Lower lobe of right lung (tissue), 2 donors: ENCODE measurements at regions not wholly inside any gene's neighbourhood (a gene's known extent, or its start where the extent isn't known, plus 50 kb on each side); places are given as distances from the start of the nearest gene placed in this dataset.
"Not testable (repeated sequence)": the region's sequence is repeated elsewhere in the genome, so short reads cannot be mapped to it uniquely, and the experiment has no call there.

Source experiments
- ATAC-seq, 2 donors: fragments of 200-7000 bp; cut with Tn5 transposase; one replicate each; pipeline ENCODE4 v1.9.1; 2020 to 2022; ENCODE audit warnings: mild to moderate bottlenecking in 2 of 2, moderate library complexity in 2 of 2
- DNase-seq: peaks from one replicate; pipeline ENCODE4 v3.0.0-alpha.2; 2020
- H3K27ac ChIP-seq: fragments of 200-600 bp; one replicate; pipeline ENCODE4 v1.8.0; 2022
- H3K27me3 ChIP-seq: fragments of 200-600 bp; one replicate; pipeline ENCODE4 v1.8.0; 2022; ENCODE audit warnings: low read depth
- H3K36me3 ChIP-seq: fragments of 200-600 bp; one replicate; pipeline ENCODE4 v1.8.0; 2022; ENCODE audit warnings: mild to moderate bottlenecking
- H3K4me1 ChIP-seq: fragments of 200-600 bp; one replicate; pipeline ENCODE4 v1.8.0; 2022
- H3K4me3 ChIP-seq: fragments of 200-600 bp; one replicate; pipeline ENCODE4 v1.8.0; 2022; ENCODE audit warnings: mild to moderate bottlenecking
- H3K9me3 ChIP-seq: fragments of 200-600 bp; one replicate; pipeline ENCODE4 v1.8.0; 2022
- CTCF ChIP-seq: fragments of 200-600 bp; IDR thresholded peaks from one replicate; pipeline ENCODE4 v1.8.0; 2022; ENCODE audit warnings: antibody characterized with exemption, mild to moderate bottlenecking
- intact Hi-C: fragments of 100-400 bp; cut with DNase I; formaldehyde crosslinking; loops from one replicate; pipeline ENCODE4 v1.11.0; 2022
- donor health status: DM: no; HTN: yes; CAD: no; lungs with severe emphysema.

GRCh38 chr11:69587454-69588090, 53.4 kb upstream of the CCND1 start:
- Histone ChIP-seq H3K4me3 (no peak overlapping the region), H3K27ac (no peak overlapping the region), H3K9me3 (no peaks in the 10 kb centered on the region), H3K36me3 (no peaks in the 10 kb centered on the region), H3K27me3 (no peaks in the 10 kb centered on the region), H3K4me1 (no peaks in the 10 kb centered on the region)
- intact Hi-C loops = no loop called here
- DNase-seq (no peak), ATAC-seq (no peak)
- TF ChIP-seq CTCF = no peak

DNA sequence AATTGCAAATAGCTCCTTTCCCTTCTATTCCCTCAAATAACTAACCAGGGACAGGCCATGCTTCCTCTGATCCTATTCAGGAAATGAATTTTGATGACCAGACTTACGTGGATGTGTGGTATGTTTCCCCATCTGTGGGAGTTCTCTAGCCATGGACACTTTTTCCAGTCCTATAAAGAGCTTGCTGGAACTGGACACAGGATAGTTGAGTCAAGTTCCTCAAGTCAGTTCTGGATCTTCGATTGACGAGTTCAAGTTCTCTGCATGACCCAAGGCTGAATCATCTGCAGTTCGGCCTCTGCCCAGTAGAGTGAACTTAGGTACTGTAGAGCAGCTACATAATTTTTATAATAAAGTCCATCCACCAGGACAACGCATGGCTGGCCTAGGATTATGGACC, 52.7 kb upstream of the CCND1 start:
- Histone ChIP-seq H3K27ac (no peak overlapping the region), H3K9me3 (no peaks in the 10 kb centered on the region)

GRCh38 chr11:69590088-69590487, 50.9 kb upstream of the CCND1 start:
- H3K4me1 ChIP-seq, intact Hi-C loops, H3K27ac ChIP-seq, H3K4me3 ChIP-seq, H3K36me3 ChIP-seq, H3K27me3 ChIP-seq, DNase-seq, H3K9me3 ChIP-seq, ATAC-seq: not testable (repeated sequence)

More for the DNA sequence above, 52.7 kb upstream of the CCND1 start:
- no peaks in the 10 kb centered on the region for H3K36me3 ChIP-seq
- no peaks in the 10 kb centered on the region for H3K4me1 ChIP-seq
- TF ChIP-seq CTCF = no peak
- intact Hi-C loops = no loop called here
- no peaks in the 10 kb centered on the region for H3K27me3 ChIP-seq
- no peak overlapping the region for H3K4me3 ChIP-seq
- DNase-seq (no peak), ATAC-seq (no peak)
